A549 (cell line): ENCODE measurements at regions not wholly inside any gene's neighbourhood (a gene's known extent, or its start where the extent isn't known, plus 50 kb on each side); places are given as distances from the start of the nearest gene placed in this dataset.

Experiments used
- ATAC-seq, 2 experiments: fragments of 200-7000 bp in 1 of 2; fragments of >200 bp in 1 of 2; cut with Nextera tagmentation in 1 of 2; cut with Tn5 transposase in 1 of 2; 3 replicates each; pipeline versions ENCODE4 v1.8.0 to v1.9.1; 2018 to 2020; ENCODE audit warnings: mild to moderate bottlenecking in 1 of 2, moderate library complexity in 1 of 2
- CTCF ChIA-PET: fragments of 300-600 bp; sonication (Branson Sonifier 250); formaldehyde crosslinking; extraction: SDS; loops from one replicate; lab custom pipeline; 2021; ENCODE audit warnings: antibody characterized with exemption, inconsistent platforms; lab: Yijun Ruan, JAX
- POLR2A ChIA-PET: fragments of 350-600 bp; formaldehyde crosslinking; extraction: SDS; loops from one replicate; lab custom pipeline; 2021; ENCODE audit warnings: antibody characterized with exemption, inconsistent platforms; lab: Yijun Ruan, JAX
- DNase-seq, 2 experiments: peaks; one replicate each; pipeline versions ENCODE4 v3.0.0 to v3.0.0-alpha.2; 2011 to 2016; ENCODE audit warnings: low read depth in 1 of 2, low spot score in 1 of 2
- FAIRE-seq: peaks from 2 replicates; lab custom pipeline; 2011; peaks lifted over from hg19 to GRCh38; lab: Jason Lieb, UNC
- H3K27ac ChIP-seq, 2 experiments: fragments of >200 bp; sonication (Bioruptor Twin); formaldehyde crosslinking; 3 replicates each; pipeline ENCODE4 v1.5.1; 2016 to 2017
- H3K4me1 ChIP-seq: fragments of >200 bp; sonication (Bioruptor Twin); formaldehyde crosslinking; 3 replicates; pipeline ENCODE4 v1.6.1; 2016
- H3K4me2 ChIP-seq: fragments of >200 bp; sonication (Bioruptor Twin); formaldehyde crosslinking; 3 replicates; pipeline ENCODE4 v1.6.1; 2016
- H3K4me3 ChIP-seq: fragments of >200 bp; sonication (Bioruptor Twin); formaldehyde crosslinking; 3 replicates; pipeline ENCODE4 v1.5.1; 2016
- H3K9me3 ChIP-seq: fragments of >200 bp; sonication (Bioruptor Twin); formaldehyde crosslinking; 3 replicates; pipeline ENCODE4 v1.6.1; 2016
- BHLHE40 ChIP-seq: IDR thresholded peaks from 2 replicates; pipeline ENCODE4 v1.6.1; 2012; ENCODE audit warnings: low read depth, low read length, inconsistent platforms
- CBX2 ChIP-seq: fragments of 200-600 bp; sonication (generic); IDR thresholded peaks from 2 replicates; pipeline ENCODE4 v1.6.1; 2016; ENCODE audit warnings: low read depth, mild to moderate bottlenecking, borderline replicate concordance
- CBX8 ChIP-seq: fragments of 200-600 bp; sonication (generic); IDR thresholded peaks from 2 replicates; pipeline ENCODE4 v1.6.1; 2016
- EP300 ChIP-seq, 2 experiments: fragments of >200 bp; sonication (Bioruptor Twin); formaldehyde crosslinking; IDR thresholded peaks; 2 replicates in 1 of 2; 3 replicates in 1 of 2; pipeline ENCODE4 v1.6.1; 2016 to 2017
- ESRRA ChIP-seq: fragments of 150-350 bp; IDR thresholded peaks from 2 replicates; pipeline ENCODE4 v1.6.1; 2014; ENCODE audit warnings: mild to moderate bottlenecking, low read length, borderline replicate concordance
- FOXS1 ChIP-seq: fragments of 250-450 bp; sonication (Bioruptor Pico); IDR thresholded peaks from 2 replicates; pipeline ENCODE4 v1.5.0; 2020; ENCODE audit warnings: mild to moderate bottlenecking, moderate library complexity
- HEYL ChIP-seq: fragments of 250-450 bp; sonication (Bioruptor Pico); IDR thresholded peaks from 2 replicates; pipeline ENCODE4 v1.8.0; 2021; ENCODE audit warnings: mild to moderate bottlenecking, moderate library complexity
- HOXB13 ChIP-seq: fragments of 250-450 bp; sonication (Bioruptor Pico); IDR thresholded peaks from 2 replicates; pipeline ENCODE4 v1.5.0; 2020; ENCODE audit warnings: low read depth, mild to moderate bottlenecking, moderate library complexity
- JUNB ChIP-seq: fragments of >200 bp; sonication (Bioruptor Twin); formaldehyde crosslinking; IDR thresholded peaks from 2 replicates; pipeline ENCODE4 v1.6.1; 2016
- KDM5A ChIP-seq: fragments of 200-600 bp; sonication (generic); IDR thresholded peaks from 2 replicates; pipeline ENCODE4 v1.6.1; 2016; ENCODE audit warnings: antibody characterized with exemption, mild to moderate bottlenecking
- MAFK ChIP-seq: fragments of 450-650 bp; IDR thresholded peaks from 2 replicates; pipeline ENCODE4 v1.6.1; 2014; ENCODE audit not compliant: partially characterized antibody
- PHF8 ChIP-seq: fragments of 200-600 bp; sonication (generic); IDR thresholded peaks from 2 replicates; pipeline ENCODE4 v1.6.1; 2016; ENCODE audit warnings: low read depth, mild to moderate bottlenecking, antibody characterized with exemption, moderate library complexity, borderline replicate concordance
- POLR2AphosphoS2 ChIP-seq: conservative IDR thresholded peaks from 2 replicates; pipeline ENCODE4 v1.6.1; 2012; ENCODE audit warnings: low read length, improper control_type of control experiment, inconsistent platforms
- RCOR1 ChIP-seq: fragments of 150-350 bp; IDR thresholded peaks from 2 replicates; pipeline ENCODE4 v1.6.1; 2014; ENCODE audit warnings: antibody characterized with exemption, low read length, low read depth
- RFX5 ChIP-seq: fragments of 450-650 bp; IDR thresholded peaks from 2 replicates; pipeline ENCODE4 v1.7.1; 2014; ENCODE audit warnings: antibody characterized with exemption, mild to moderate bottlenecking, moderate library complexity
- SREBF2 ChIP-seq: fragments of 450-650 bp; IDR thresholded peaks from 2 replicates; pipeline ENCODE4 v1.6.1; 2014; ENCODE audit warnings: mild to moderate bottlenecking, moderate library complexity
- TFCP2L1 ChIP-seq: fragments of 250-450 bp; sonication (Bioruptor Pico); IDR thresholded peaks from 2 replicates; pipeline ENCODE4 v1.5.0; 2021; ENCODE audit warnings: mild to moderate bottlenecking
- WGBS: methylation state at CpG from one replicate; pipeline ENCODE4 v1.1.6; 2017; ENCODE audit errors: missing lambda C conversion rate; 5-methylcytosine and 5-hydroxymethylcytosine counted together
- TF ChIP-seq, protein P1 (sequence below): IDR thresholded peaks from 2 replicates; pipeline ENCODE4 v1.6.1; 2012
- TF ChIP-seq, protein P2 (sequence below): fragments of 200-600 bp; sonication (generic); IDR thresholded peaks from 2 replicates; pipeline ENCODE4 v1.6.1; 2016; ENCODE audit warnings: antibody characterized with exemption, mild to moderate bottlenecking, moderate library complexity
- TF ChIP-seq, protein P3 (sequence below): IDR thresholded peaks from 2 replicates; pipeline ENCODE4 v1.6.1; 2012; ENCODE audit warnings: low read depth, borderline replicate concordance

DNA sequence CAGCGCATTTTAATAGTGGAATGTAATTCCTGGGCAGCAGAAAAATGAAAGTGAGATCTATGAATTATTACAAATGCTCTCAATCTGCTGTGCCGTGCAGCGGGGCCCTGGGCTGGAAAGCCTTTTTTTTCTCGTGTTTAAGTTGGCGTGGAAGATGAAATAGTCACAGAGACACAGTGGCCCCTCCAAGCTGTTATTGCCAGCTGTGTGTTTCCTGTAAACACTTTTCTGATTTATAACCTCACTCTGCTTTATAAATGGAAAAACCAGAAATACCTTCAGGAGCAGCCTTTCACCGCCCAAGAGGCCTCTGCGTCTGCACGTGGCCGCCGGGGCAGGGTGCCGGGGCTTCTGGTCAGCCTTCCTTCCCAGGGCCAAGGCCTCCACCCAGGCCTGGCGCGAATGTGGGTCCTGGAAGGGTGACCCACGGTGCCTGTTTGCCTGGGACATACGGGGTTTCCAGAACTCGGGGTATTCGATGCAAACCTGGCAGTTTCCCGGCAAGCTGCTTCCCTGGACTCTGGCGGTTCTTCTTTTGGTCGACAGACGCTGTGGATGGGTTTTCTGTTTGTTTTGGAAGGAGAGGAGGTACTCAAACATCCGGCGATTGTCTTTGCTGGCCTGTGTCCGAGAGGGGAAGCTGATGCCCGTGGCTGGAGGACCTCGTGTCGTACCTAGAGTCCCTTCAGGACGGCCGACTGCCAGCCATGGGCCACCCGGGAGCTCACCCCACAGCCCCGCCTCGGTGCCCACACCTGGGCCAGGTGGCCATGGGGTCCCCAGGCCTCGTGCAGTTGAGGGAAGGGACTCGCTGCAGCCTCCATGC is 256.7 kb downstream of the PARP8 start:
- no peak for FAIRE-seq
- no peak overlapping the region for H3K4me2 ChIP-seq
- H3K27ac ChIP-seq, result no peak overlapping the region
- H3K4me1 ChIP-seq, result no peaks in the 10 kb centered on the region
- TF ChIP-seq, protein P1, sequence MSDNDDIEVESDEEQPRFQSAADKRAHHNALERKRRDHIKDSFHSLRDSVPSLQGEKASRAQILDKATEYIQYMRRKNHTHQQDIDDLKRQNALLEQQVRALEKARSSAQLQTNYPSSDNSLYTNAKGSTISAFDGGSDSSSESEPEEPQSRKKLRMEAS, result no peak
- no peak for TF ChIP-seq MAFK
- no peak for TF ChIP-seq EP300 (IDR thresholded peaks at IDR 0.05)
- no peak for TF ChIP-seq HOXB13 (CRISPR knock-in tag)
- TF ChIP-seq KDM5A, result no peak
- no peak for TF ChIP-seq HEYL (CRISPR knock-in tag)
- no peak for TF ChIP-seq JUNB
- TF ChIP-seq CBX8, result no peak
- TF ChIP-seq POLR2AphosphoS2, result no peak
- TF ChIP-seq CBX2, result no peak
- H3K4me3 ChIP-seq, result no peak overlapping the region
- ATAC-seq, result no peak
- H3K9me3 ChIP-seq, result no peaks in the 10 kb centered on the region
- WGBS, result 56% methylated on average over 18 of the region's 34 CpGs
- DNase-seq, result no peak
- ChIA-PET CTCF (interaction anchor here (1.4 kb wide), 1 partner anchor 9 kb away, joined by 3 read pairs; no protein-coding TSS in a partner anchor), POLR2A (no interaction called here)

DNA sequence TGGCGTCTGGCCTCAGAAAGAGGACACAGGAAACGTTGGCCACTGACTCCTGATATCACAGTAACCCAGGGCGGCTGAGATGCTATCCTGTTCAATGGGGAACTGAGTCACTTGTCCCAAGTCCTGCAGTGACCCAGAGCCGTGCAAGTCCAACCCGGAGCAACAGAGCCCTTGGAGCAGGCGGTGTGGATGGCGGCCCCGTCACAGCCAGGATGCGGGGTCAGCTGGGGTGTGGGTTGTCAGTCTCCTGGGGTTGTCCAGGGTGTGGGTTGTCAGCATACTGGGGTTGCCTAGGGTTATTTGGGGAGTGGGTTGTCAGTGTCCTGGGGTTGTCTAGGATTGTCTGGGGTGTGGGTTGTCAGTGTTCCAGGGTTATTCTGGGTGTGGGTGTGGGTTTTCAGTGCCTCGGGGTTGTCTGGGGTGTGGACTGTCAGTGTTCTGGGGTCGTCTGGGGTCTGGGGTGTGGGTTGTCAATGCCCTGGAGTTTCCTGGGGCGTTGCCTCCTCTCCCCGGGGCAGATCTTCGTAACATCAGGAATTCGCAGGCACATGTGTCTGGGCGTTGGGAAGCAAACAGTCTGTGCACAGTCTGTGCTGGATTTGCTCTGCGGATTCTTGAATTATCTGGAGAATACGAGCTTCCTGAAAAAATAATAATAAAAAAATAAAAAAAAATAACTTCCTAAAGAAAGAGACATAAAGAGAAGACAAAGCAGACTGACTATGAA is 257.5 kb downstream of the PARP8 start:
- Histone ChIP-seq H3K4me1 (no peaks in the 10 kb centered on the region), H3K4me3 (no peak overlapping the region), H3K27ac (no peak overlapping the region), H3K4me2 (no peak overlapping the region), H3K9me3 (no peaks in the 10 kb centered on the region)
- DNase-seq, result no peak
- CTCF ChIA-PET, result no interaction called here
- TF ChIP-seq RCOR1 (no peak), FOXS1 (no peak), TFCP2L1 (CRISPR knock-in tag) (no peak), BHLHE40 (no peak), PHF8 (no peak), RFX5 (no peak), SREBF2 (no peak), ESRRA (no peak), CBX8 (no peak), POLR2AphosphoS2 (no peak)
- TF ChIP-seq, protein P2, sequence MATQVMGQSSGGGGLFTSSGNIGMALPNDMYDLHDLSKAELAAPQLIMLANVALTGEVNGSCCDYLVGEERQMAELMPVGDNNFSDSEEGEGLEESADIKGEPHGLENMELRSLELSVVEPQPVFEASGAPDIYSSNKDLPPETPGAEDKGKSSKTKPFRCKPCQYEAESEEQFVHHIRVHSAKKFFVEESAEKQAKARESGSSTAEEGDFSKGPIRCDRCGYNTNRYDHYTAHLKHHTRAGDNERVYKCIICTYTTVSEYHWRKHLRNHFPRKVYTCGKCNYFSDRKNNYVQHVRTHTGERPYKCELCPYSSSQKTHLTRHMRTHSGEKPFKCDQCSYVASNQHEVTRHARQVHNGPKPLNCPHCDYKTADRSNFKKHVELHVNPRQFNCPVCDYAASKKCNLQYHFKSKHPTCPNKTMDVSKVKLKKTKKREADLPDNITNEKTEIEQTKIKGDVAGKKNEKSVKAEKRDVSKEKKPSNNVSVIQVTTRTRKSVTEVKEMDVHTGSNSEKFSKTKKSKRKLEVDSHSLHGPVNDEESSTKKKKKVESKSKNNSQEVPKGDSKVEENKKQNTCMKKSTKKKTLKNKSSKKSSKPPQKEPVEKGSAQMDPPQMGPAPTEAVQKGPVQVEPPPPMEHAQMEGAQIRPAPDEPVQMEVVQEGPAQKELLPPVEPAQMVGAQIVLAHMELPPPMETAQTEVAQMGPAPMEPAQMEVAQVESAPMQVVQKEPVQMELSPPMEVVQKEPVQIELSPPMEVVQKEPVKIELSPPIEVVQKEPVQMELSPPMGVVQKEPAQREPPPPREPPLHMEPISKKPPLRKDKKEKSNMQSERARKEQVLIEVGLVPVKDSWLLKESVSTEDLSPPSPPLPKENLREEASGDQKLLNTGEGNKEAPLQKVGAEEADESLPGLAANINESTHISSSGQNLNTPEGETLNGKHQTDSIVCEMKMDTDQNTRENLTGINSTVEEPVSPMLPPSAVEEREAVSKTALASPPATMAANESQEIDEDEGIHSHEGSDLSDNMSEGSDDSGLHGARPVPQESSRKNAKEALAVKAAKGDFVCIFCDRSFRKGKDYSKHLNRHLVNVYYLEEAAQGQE, result no peak
- TF ChIP-seq, protein P3, sequence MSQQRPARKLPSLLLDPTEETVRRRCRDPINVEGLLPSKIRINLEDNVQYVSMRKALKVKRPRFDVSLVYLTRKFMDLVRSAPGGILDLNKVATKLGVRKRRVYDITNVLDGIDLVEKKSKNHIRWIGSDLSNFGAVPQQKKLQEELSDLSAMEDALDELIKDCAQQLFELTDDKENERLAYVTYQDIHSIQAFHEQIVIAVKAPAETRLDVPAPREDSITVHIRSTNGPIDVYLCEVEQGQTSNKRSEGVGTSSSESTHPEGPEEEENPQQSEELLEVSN, result no peak
- POLR2A ChIA-PET, result no interaction called here
- FAIRE-seq, result no peak
- 54% methylated on average over 12 of the region's 18 CpGs for WGBS
- ATAC-seq, result no peak
